HUES64 (cell line): ENCODE measurements at regions not wholly inside any gene's neighbourhood (a gene's known extent, or its start where the extent isn't known, plus 50 kb on each side); places are given as distances from the start of the nearest gene placed in this dataset.

Experiments
- H3K27ac ChIP-seq: 2 replicates; pipeline ENCODE4 v1.7.0; 2013; ENCODE audit warnings: low read depth, low read length, inconsistent platforms
- H3K27me3 ChIP-seq: 2 replicates; pipeline ENCODE4 v1.6.1; 2013; ENCODE audit warnings: mild to moderate bottlenecking, low read length; ENCODE audit not compliant: insufficient read depth
- H3K36me3 ChIP-seq: 2 replicates; pipeline ENCODE4 v1.6.1; 2013; ENCODE audit warnings: mild to moderate bottlenecking, low read length; ENCODE audit not compliant: insufficient read depth
- H3K4me1 ChIP-seq: 2 replicates; pipeline ENCODE4 v1.6.1; 2013; ENCODE audit warnings: mild to moderate bottlenecking, low read length, moderate library complexity; ENCODE audit not compliant: insufficient read depth
- H3K4me3 ChIP-seq: 2 replicates; pipeline ENCODE4 v1.5.1; 2013; ENCODE audit warnings: mild to moderate bottlenecking, low read length, moderate library complexity
- H3K9ac ChIP-seq: 2 replicates; pipeline ENCODE4 v1.6.1; 2013; ENCODE audit warnings: mild to moderate bottlenecking, low read depth, low read length
- H3K9me3 ChIP-seq: 2 replicates; pipeline ENCODE4 v1.6.1; 2013; ENCODE audit warnings: low read depth, low read length; ENCODE audit not compliant: insufficient read depth
- WGBS: fragments of 150-250, 120-280 bp; methylation state at CpG from one replicate; pipeline ENCODE4 v1.1.7; 2013; ENCODE audit warnings: missing lambda C conversion rate; 5-methylcytosine and 5-hydroxymethylcytosine counted together

DNA sequence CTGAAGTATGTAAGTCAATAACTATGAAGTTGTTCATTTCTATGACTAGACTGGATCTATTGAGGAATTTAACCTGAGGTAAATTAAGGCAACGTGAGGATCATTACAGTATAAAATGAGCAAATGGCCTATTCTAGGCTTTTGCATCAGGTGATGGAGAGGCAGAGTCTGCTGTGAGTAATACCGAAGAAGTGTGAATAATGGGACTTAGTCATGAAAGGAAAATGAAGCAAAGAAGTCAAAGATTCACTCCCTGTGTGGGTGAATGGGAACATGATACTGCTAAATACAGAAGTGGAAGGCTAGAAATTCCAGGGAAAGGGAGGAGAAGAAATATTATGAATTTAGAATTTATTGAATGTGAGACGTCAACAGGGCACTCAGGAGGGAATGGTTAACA, 774.1 kb downstream of the LIG4 start:
- Histone ChIP-seq H3K9ac (no peak overlapping the region), H3K9me3 (no peaks in the 10 kb centered on the region), H3K27me3 (no peaks in the 10 kb centered on the region), H3K36me3 (no peaks in the 10 kb centered on the region), H3K4me1 (no peaks in the 10 kb centered on the region), H3K4me3 (no peak overlapping the region), H3K27ac (no peak overlapping the region)
- 88% methylated on average over 3 of the region's 3 CpGs for WGBS

DNA sequence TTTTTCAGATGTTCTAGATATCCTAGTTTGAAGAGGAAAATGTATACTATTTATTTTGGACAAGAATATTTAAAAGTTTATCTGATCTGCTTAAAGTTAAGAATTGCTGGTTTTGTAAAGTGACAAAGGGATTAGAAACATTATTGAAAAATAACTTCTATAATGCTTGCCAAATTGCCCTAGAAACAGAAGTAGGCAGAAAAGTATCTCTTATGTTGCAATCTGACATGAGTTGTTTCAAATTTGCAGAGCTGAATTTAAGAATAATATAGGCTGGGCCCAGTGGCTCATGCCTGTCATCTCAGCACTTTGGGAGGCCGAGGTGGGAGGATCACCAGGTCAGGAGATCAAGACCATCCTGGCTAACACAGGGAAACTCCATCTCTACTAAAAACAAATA, 777.1 kb downstream of the LIG4 start:
- no peaks in the 10 kb centered on the region for H3K36me3 ChIP-seq
- no peak overlapping the region for H3K4me3 ChIP-seq
- H3K4me1 ChIP-seq: peaks cover 9% of the 10 kb centered on the region
- WGBS: 100% methylated on average over 1 of the region's 1 CpG
- no peaks in the 10 kb centered on the region for H3K9me3 ChIP-seq
- H3K27me3 ChIP-seq: no peaks in the 10 kb centered on the region
- H3K9ac ChIP-seq: no peak overlapping the region
- no peak overlapping the region for H3K27ac ChIP-seq

DNA sequence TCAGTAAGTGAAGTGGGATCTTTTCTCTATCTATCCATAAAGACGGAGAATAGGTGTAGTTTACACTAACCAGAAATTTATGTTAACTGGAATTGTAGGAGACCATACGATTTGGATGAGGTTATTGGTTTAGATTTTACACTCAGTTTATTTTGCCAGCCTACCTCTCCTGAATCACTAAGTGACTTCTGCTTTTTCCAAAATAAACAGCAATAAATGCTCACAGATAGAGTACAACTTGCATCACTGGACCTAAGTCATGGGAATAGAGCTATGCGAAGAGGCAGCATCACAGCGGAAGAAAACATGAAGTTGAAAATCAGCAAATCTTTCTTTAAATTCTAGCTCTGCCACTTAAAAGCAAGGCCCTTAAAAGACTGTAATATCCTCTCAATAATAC, 781.0 kb downstream of the LIG4 start:
- WGBS: 98% methylated on average over 2 of the region's 4 CpGs
- peaks cover 9% of the 10 kb centered on the region for H3K4me1 ChIP-seq

DNA sequence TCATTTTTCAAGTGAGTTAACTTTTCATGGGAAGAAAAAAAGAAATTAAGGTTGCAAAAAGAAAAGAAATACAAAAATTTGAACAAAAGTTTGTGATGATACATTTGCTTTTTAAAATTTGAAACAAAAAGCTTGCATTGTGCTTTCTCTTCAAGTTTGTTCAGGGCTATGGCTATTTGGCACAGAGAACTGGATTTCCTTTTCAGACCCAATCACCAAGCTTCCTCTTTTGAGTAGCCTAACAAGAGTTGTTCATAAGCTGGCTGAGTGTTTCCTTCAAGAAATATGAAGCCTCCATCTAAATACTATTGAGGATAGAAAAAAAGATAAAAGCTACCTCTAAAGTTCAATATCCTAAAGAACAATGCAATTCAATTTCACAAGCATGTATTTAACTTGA, 787.8 kb downstream of the LIG4 start:
- Histone ChIP-seq H3K4me1 (no peaks in the 10 kb centered on the region), H3K36me3 (no peaks in the 10 kb centered on the region), H3K9ac (no peak overlapping the region), H3K9me3 (no peaks in the 10 kb centered on the region), H3K27ac (no peak overlapping the region), H3K4me3 (no peak overlapping the region), H3K27me3 (no peaks in the 10 kb centered on the region)

More for the DNA sequence above, 781.0 kb downstream of the LIG4 start:
- Histone ChIP-seq H3K27me3 (no peaks in the 10 kb centered on the region), H3K9me3 (no peaks in the 10 kb centered on the region), H3K36me3 (no peaks in the 10 kb centered on the region), H3K9ac (no peak overlapping the region), H3K27ac (no peak overlapping the region), H3K4me3 (no peak overlapping the region)

DNA sequence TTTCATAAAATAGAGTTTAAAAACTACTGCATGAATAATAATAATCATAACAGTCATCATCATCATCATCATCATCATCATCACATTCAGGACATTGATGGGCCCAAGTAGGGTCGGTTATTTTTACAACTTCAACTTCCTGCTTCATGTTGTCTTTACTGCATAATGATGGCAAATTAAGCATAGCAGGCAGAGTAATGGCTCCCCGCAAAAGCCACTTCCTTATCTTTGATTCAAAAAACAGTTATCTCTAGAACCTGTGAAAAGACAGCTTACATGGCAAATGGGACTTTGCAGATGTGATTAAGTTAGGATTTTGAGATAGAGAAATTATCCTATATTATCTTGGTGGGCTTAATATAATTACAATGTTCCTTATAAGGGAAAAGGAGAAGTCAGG, 792.9 kb downstream of the LIG4 start:
- Histone ChIP-seq H3K9ac (no peak overlapping the region), H3K4me3 (no peak overlapping the region), H3K4me1 (no peaks in the 10 kb centered on the region), H3K27me3 (no peaks in the 10 kb centered on the region), H3K27ac (no peak overlapping the region), H3K9me3 (no peaks in the 10 kb centered on the region), H3K36me3 (no peaks in the 10 kb centered on the region)
- WGBS: 100% methylated on average over 2 of the region's 2 CpGs

DNA sequence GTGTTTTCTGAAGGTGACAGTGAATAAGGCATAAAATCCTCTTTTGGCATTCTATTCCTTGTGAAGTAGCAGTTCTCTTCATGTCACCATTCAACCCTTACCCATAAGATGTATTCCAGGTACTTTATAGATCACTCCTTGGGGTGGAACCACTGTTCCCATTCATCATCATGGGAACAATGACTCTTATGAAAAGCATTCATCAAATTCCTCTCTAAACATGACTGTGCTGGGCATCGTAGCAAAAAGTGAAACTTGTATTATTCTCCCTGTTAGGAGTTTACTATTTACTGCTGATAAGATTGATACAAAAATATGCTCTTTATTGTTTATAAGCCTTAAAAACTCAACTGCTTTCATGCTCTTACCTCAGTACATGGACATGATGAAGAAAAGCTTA, 793.4 kb downstream of the LIG4 start:
- H3K27ac ChIP-seq: no peak overlapping the region
- H3K36me3 ChIP-seq: no peaks in the 10 kb centered on the region
- H3K4me1 ChIP-seq: no peaks in the 10 kb centered on the region
- no peaks in the 10 kb centered on the region for H3K9me3 ChIP-seq
- H3K9ac ChIP-seq: no peak overlapping the region
- H3K27me3 ChIP-seq: no peaks in the 10 kb centered on the region
- WGBS: 100% methylated on average over 1 of the region's 1 CpG
- no peak overlapping the region for H3K4me3 ChIP-seq

DNA sequence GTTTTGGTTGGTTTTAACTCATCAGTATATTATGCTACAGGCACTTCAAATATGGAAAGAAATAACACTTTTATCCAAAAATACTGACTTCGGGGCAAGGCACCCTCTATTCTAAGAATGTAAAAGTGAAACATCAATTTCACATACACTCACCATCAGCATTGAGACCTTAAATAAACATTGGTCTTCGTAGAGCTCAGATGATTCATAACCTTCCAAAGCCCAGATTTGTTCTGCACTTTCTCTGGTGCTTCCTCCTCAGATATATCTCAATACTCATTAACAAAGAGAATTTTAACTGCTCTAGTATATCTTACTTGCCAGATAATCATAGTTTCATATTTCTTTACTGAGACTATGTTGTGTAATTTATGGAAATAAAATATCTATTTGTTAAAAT, 794.3 kb downstream of the LIG4 start:
- Histone ChIP-seq H3K27ac (no peak overlapping the region), H3K4me1 (no peaks in the 10 kb centered on the region), H3K27me3 (no peaks in the 10 kb centered on the region), H3K36me3 (no peaks in the 10 kb centered on the region), H3K4me3 (no peak overlapping the region), H3K9ac (no peak overlapping the region), H3K9me3 (no peaks in the 10 kb centered on the region)
- WGBS: 84% methylated on average over 2 of the region's 2 CpGs

DNA sequence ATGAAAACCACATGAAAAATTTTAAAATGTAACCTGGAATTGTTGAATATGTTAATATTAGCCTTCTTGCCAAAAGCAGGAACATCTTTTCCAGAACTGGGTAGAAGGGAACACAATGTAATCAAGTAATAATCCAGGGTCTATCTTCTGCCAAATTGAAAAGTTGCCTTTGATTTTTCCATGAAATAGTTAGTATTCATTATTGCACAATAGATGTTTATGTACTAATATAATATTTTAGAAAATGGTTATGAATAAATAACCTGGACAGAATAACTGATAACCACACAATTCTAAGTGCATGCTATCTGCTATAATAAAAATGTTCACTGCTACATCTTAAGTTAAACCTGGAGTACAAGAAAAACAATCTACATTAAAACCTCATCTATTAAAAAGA, 802.3 kb downstream of the LIG4 start:
- no peak overlapping the region for H3K27ac ChIP-seq
- H3K27me3 ChIP-seq: no peaks in the 10 kb centered on the region
- H3K4me1 ChIP-seq: no peaks in the 10 kb centered on the region
- H3K4me3 ChIP-seq: no peak overlapping the region
- no peaks in the 10 kb centered on the region for H3K9me3 ChIP-seq
- H3K36me3 ChIP-seq: no peaks in the 10 kb centered on the region
- H3K9ac ChIP-seq: no peak overlapping the region

DNA sequence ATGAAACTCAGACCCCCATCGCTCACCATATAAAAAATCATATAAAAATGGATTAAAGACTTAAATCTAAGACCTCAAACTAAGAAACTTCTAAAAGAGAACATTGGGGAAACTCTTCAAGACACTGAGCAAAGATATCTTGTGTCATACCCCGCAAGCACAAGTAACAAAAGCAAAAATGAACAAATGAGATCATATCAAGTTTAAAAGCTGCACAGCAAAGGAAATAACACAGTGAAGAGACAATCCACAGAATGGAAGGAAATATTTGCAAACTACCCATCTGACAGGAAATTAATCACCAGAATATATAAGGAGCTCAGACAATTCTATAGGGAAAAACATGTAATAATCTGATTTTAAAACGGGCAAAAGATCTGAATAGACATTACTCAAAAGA, 808.3 kb downstream of the LIG4 start:
- H3K9me3 ChIP-seq: no peaks in the 10 kb centered on the region
- no peak overlapping the region for H3K27ac ChIP-seq
- H3K27me3 ChIP-seq: no peaks in the 10 kb centered on the region
- no peaks in the 10 kb centered on the region for H3K36me3 ChIP-seq
- H3K4me1 ChIP-seq: no peaks in the 10 kb centered on the region
- no peak overlapping the region for H3K9ac ChIP-seq
- WGBS: 100% methylated on average over 2 of the region's 3 CpGs
- no peak overlapping the region for H3K4me3 ChIP-seq

DNA sequence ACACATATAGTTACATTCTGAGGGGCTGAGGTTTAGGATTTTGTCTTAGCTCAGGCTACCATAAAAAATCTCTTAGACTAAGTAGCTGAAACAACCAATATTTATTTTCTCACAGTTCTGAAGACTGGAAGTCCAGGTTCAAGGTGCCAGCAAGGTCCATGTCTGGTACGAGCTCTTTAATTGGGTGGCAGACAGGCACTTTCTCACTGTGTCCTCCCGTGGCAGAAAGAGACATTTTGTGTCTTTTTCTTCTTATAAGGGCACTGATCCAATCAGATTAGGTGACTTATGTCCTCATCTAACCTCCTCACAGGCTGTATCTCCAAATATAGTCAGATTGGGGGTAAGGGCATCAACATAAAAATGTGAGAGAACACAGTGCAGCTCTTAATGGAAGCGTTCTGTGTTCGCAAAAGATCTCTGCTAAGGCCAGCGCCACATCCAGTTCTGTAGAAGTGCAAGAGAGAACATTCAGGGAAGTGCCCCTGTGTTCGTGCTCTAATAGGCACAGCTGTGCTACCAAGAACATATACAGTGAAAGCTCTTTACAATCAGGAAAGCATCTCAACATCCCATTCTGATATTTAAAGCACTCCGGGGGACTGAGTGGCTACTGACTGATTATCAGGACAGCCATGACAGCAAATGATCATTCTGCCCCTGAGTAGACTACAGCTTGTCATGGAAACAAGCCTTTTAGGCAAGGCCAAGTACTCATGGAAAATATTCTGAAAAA, 819.2 kb downstream of the LIG4 start:
- H3K27ac ChIP-seq: no peak overlapping the region
- WGBS: 90% methylated on average over 7 of the region's 7 CpGs
- H3K36me3 ChIP-seq: no peaks in the 10 kb centered on the region
- no peak overlapping the region for H3K9ac ChIP-seq
- H3K27me3 ChIP-seq: no peaks in the 10 kb centered on the region
- no peaks in the 10 kb centered on the region for H3K4me1 ChIP-seq
- H3K4me3 ChIP-seq: no peak overlapping the region
- H3K9me3 ChIP-seq: no peaks in the 10 kb centered on the region

DNA sequence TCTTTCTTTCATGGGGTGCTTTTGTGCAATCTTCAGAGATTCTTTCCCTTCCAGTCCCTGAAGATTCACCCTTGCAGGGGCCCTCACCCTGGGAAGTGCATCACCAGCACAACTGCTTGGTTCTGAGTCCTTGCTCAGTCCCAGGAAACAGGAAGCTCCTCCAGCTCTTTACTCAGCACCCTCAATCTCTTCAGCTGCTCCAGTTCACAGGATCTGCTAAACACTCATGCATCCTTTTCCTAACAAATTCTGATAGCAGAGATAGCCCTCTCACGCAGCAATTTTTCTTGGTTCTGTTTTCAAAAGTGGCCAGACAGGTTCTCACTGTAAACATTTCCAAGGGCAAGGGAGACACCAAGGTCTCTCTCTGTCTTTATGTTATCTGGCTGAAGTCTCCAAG, 823.1 kb downstream of the LIG4 start:
- no peaks in the 10 kb centered on the region for H3K9me3 ChIP-seq
- peaks cover 12% of the 10 kb centered on the region for H3K4me1 ChIP-seq
- no peak overlapping the region for H3K9ac ChIP-seq
- 98% methylated on average over 1 of the region's 1 CpG for WGBS
- no peak overlapping the region for H3K27ac ChIP-seq
- no peak overlapping the region for H3K4me3 ChIP-seq
- no peaks in the 10 kb centered on the region for H3K27me3 ChIP-seq
- no peaks in the 10 kb centered on the region for H3K36me3 ChIP-seq

DNA sequence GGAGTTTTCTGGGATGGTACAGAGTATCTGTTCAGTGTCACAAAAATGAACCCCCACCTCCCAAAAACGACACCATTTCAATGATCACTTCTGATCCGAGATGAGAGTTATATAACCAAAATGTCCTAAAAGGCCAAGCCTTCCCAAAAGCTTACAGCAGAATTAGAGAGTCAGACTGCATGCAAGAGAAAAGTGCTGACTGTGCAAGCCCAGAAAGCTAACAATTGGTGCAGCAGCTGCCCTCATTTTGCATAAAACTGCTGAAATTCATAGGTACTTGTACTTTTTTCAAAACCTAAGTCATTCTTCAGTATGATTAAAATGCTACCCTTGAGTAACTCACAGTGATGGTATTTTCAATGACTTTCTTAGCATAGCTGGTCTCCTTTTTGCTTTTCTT, 819.6 kb upstream of the ARGLU1 start:
- Histone ChIP-seq H3K36me3 (no peaks in the 10 kb centered on the region), H3K27ac (no peak overlapping the region), H3K27me3 (no peaks in the 10 kb centered on the region), H3K9ac (no peak overlapping the region), H3K9me3 (no peaks in the 10 kb centered on the region), H3K4me1 (peaks cover 18% of the 10 kb centered on the region), H3K4me3 (no peak overlapping the region)
- 81% methylated on average over 2 of the region's 2 CpGs for WGBS
